T47D (cell line): ENCODE measurements at regions not wholly inside any gene's neighbourhood (a gene's known extent, or its start where the extent isn't known, plus 50 kb on each side); places are given as distances from the start of the nearest gene placed in this dataset.
A peak's percentile ranks its signal among the peaks of the same experiment; 100 is the strongest.

Experiments used
- DNase-seq, 2 experiments: peaks; one replicate each; pipeline versions ENCODE4 v3.0.0 to v3.0.0-alpha.2; 2011 to 2012; ENCODE audit warnings: low read depth in 1 of 2, low spot score in 1 of 2
- JUND ChIP-seq: IDR thresholded peaks from 2 replicates; pipeline ENCODE4 v1.6.1; 2012; ENCODE audit warnings: low read depth
- in situ Hi-C: cut with HindIII; loops from 2 replicates; pipeline ENCODE4 v1.10.0; 2016; ENCODE audit warnings: low sequenced_read_pairs, low pct_unique_long_range_greater_than_20kb

- in situ Hi-C loops, result no loop called here
- DNase-seq, result no peak
- TF ChIP-seq JUND, result no peak
These were observed 57.9 kb upstream of the SLC5A9 start for GRCh38 chr1:48164571-48164970.

- DNase-seq, result no peak
- in situ Hi-C loops, result no loop called here
These were observed 61.9 kb upstream of the SLC5A9 start for GRCh38 chr1:48160486-48161132.

GRCh38 chr1:48139275-48139674 lies 83.2 kb upstream of the SLC5A9 start:
- TF ChIP-seq JUND, result no peak
- in situ Hi-C loops, result no loop called here
- no peak for DNase-seq

More at GRCh38 chr1:48160486-48161132, 61.9 kb upstream of the SLC5A9 start:
- no peak for TF ChIP-seq JUND

- no peak for DNase-seq
- no peak for TF ChIP-seq JUND
- in situ Hi-C loops, result no loop called here
These were observed 94.5 kb upstream of the SLC5A9 start for GRCh38 chr1:48127735-48128685.

- no peak for TF ChIP-seq JUND
- DNase-seq, result no peak
- in situ Hi-C loops, result no loop called here
These were observed 98.9 kb upstream of the SLC5A9 start for GRCh38 chr1:48123647-48124046.

GRCh38 chr1:48121955-48122354 lies 100.6 kb upstream of the SLC5A9 start:
- no peak for TF ChIP-seq JUND
- in situ Hi-C loops, result no loop called here
- DNase-seq, result no peak

GRCh38 chr1:48120621-48121020 lies 101.9 kb upstream of the SLC5A9 start:
- no peak for TF ChIP-seq JUND
- in situ Hi-C loops, result no loop called here
- DNase-seq, result no peak

GRCh38 chr1:48115835-48116234 lies 106.7 kb upstream of the SLC5A9 start:
- TF ChIP-seq JUND, result no peak
- in situ Hi-C loops, result no loop called here
- DNase-seq, result no peak

GRCh38 chr1:48114596-48115382 lies 107.7 kb upstream of the SLC5A9 start:
- in situ Hi-C loops, result no loop called here
- no peak for TF ChIP-seq JUND
- no peak for DNase-seq

- peak; percentile 26 to 68 for DNase-seq
- no peak for TF ChIP-seq JUND
- in situ Hi-C loops, result no loop called here
These were observed 112.3 kb upstream of the TRABD2B start for GRCh38 chr1:48109390-48110013.

GRCh38 chr1:48107516-48107915 lies 110.3 kb upstream of the TRABD2B start:
- in situ Hi-C loops, result no loop called here
- TF ChIP-seq JUND, result no peak
- no peak for DNase-seq

- in situ Hi-C loops, result no loop called here
- no peak for DNase-seq
- TF ChIP-seq JUND, result no peak
These were observed 108.9 kb upstream of the TRABD2B start for GRCh38 chr1:48106049-48106448.
